Stomach (tissue), 4 donors: ENCODE measurements at regions not wholly inside any gene's neighbourhood (a gene's known extent, or its start where the extent isn't known, plus 50 kb on each side); places are given as distances from the start of the nearest gene placed in this dataset.

ENCODE experiments used
- EP300 ChIP-seq: sonication (generic); formaldehyde crosslinking; IDR thresholded peaks from one replicate; pipeline ENCODE4 v1.6.1; 2017; ENCODE audit warnings: antibody characterized with exemption
- POLR2A ChIP-seq, 4 donors: fragments of 450-650 bp; IDR thresholded peaks; one replicate each; pipeline ENCODE4 v1.6.1; 2016; ENCODE audit warnings: antibody characterized with exemption in 4 of 4, control low read depth in 2 of 4, mild to moderate bottlenecking in 1 of 4, moderate library complexity in 1 of 4
- POLR2AphosphoS5 ChIP-seq, 3 donors: sonication (generic); formaldehyde crosslinking; IDR thresholded peaks; one replicate each; pipeline ENCODE4 v1.6.1; 2016; ENCODE audit warnings: antibody characterized with exemption in 3 of 3
- TF ChIP-seq, protein P1 (sequence below), 7 experiments: fragments of 450-650 bp in 4 of 7; fragments of 200-600 bp in 3 of 7; sonication (generic) in 3 of 7; IDR thresholded peaks; one replicate each; pipeline ENCODE4 v1.5.1; 2016 to 2019; ENCODE audit warnings: antibody characterized with exemption in 7 of 7, control low read depth in 2 of 7, mild to moderate bottlenecking in 1 of 7

DNA sequence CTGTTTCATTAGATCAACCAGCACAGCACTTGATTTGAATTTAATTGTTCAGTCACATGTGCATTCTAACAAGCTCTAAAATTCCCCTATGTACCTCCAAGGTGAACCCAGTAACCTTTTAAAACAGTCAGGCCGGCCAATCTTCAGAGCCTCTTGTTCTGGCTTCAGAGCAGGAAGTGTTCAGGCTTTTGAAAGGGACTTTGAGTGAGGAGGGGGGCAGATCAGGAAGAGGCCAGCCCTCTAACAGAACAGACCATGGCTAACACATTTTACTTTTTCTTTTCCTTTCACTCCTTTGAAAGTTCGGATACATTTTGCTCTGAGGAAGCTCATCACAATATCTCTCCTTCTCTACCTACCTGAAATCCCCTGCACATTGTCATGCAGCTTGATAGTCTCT, 390.3 kb downstream of the TBC1D4 start:
- TF ChIP-seq POLR2AphosphoS5 (IDR thresholded peaks at IDR 0.05) (no peak), POLR2A (IDR thresholded peaks at IDR 0.05) (no peak), EP300 (no peak)
- TF ChIP-seq, protein P1, sequence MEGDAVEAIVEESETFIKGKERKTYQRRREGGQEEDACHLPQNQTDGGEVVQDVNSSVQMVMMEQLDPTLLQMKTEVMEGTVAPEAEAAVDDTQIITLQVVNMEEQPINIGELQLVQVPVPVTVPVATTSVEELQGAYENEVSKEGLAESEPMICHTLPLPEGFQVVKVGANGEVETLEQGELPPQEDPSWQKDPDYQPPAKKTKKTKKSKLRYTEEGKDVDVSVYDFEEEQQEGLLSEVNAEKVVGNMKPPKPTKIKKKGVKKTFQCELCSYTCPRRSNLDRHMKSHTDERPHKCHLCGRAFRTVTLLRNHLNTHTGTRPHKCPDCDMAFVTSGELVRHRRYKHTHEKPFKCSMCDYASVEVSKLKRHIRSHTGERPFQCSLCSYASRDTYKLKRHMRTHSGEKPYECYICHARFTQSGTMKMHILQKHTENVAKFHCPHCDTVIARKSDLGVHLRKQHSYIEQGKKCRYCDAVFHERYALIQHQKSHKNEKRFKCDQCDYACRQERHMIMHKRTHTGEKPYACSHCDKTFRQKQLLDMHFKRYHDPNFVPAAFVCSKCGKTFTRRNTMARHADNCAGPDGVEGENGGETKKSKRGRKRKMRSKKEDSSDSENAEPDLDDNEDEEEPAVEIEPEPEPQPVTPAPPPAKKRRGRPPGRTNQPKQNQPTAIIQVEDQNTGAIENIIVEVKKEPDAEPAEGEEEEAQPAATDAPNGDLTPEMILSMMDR (IDR thresholded peaks at IDR 0.05) = no peak
